Neural cell (in vitro differentiated cells): ENCODE measurements at regions not wholly inside any gene's neighbourhood (a gene's known extent, or its start where the extent isn't known, plus 50 kb on each side); places are given as distances from the start of the nearest gene placed in this dataset.

Experiments used
- CTCF ChIP-seq: fragments of 450-650 bp; IDR thresholded peaks from 2 replicates; pipeline ENCODE4 v1.5.1; 2014; ENCODE audit warnings: antibody characterized with exemption, mild to moderate bottlenecking, moderate library complexity; ENCODE audit not compliant: poor library complexity, severe bottlenecking
- EP300 ChIP-seq: fragments of 450-650 bp; conservative IDR thresholded peaks from 2 replicates; pipeline ENCODE4 v1.6.1; 2014; ENCODE audit warnings: antibody characterized with exemption, mild to moderate bottlenecking, moderate library complexity; ENCODE audit not compliant: poor library complexity, severe bottlenecking
- EZH2 ChIP-seq: fragments of 200-600, 300-800 bp; shearing (Covaris generic), sonication (generic); IDR thresholded peaks from 2 replicates; pipeline ENCODE4 v1.6.1; 2014; ENCODE audit warnings: antibody characterized with exemption, low read length, borderline replicate concordance, mild to moderate bottlenecking; ENCODE audit not compliant: insufficient read depth, poor library complexity, severe bottlenecking
- MXI1 ChIP-seq: fragments of 450-650 bp; conservative IDR thresholded peaks from 2 replicates; pipeline ENCODE4 v1.6.1; 2014; ENCODE audit warnings: antibody characterized with exemption, mild to moderate bottlenecking; ENCODE audit not compliant: poor library complexity, severe bottlenecking
- POLR2AphosphoS5 ChIP-seq: IDR thresholded peaks from 2 replicates; pipeline ENCODE4 v1.6.1; 2012
- RAD21 ChIP-seq: fragments of 450-650 bp; conservative IDR thresholded peaks from 2 replicates; pipeline ENCODE4 v1.6.1; 2014; ENCODE audit warnings: antibody characterized with exemption, mild to moderate bottlenecking, moderate library complexity
- REST ChIP-seq: IDR thresholded peaks from 2 replicates; pipeline ENCODE4 v1.6.1; 2012; ENCODE audit warnings: borderline replicate concordance
- SMC3 ChIP-seq: fragments of 450-650 bp; conservative IDR thresholded peaks from 2 replicates; pipeline ENCODE4 v1.6.1; 2014; ENCODE audit warnings: antibody characterized with exemption, mild to moderate bottlenecking, moderate library complexity; ENCODE audit not compliant: poor library complexity
- TAF1 ChIP-seq: IDR thresholded peaks from 2 replicates; pipeline ENCODE4 v1.6.1; 2012; ENCODE audit warnings: low read depth

- TF ChIP-seq REST: no peak
- TF ChIP-seq CTCF: no peak
- TF ChIP-seq EP300: no peak
- no peak for TF ChIP-seq SMC3
- TF ChIP-seq POLR2AphosphoS5: no peak
- TF ChIP-seq TAF1: no peak
- no peak for TF ChIP-seq MXI1
- TF ChIP-seq EZH2: no peak
- no peak for TF ChIP-seq RAD21
These were observed 61.5 kb upstream of the ADAM23 start for GRCh38 chr2:206381881-206382280.
